GM19438 (cell line): ENCODE measurements at regions not wholly inside any gene's neighbourhood (a gene's known extent, or its start where the extent isn't known, plus 50 kb on each side); places are given as distances from the start of the nearest gene placed in this dataset.
"Not testable (repeated sequence)": the region's sequence is repeated elsewhere in the genome, so short reads cannot be mapped to it uniquely, and the experiment has no call there.

Source experiments
- ATAC-seq: cut with Tn5 transposase; IDR thresholded peaks from one replicate; pipeline ENCODE4 v1.9.1; 2021; ENCODE audit warnings: low read depth; ENCODE audit not compliant: unreplicated experiment

- no peak for ATAC-seq
These were observed 135.2 kb upstream of the RFLNA start for GRCh38 chr12:124159655-124160054.

- ATAC-seq, result no peak
These were observed 134.7 kb upstream of the RFLNA start for GRCh38 chr12:124160097-124160756.

GRCh38 chr12:124161402-124161801 is 133.5 kb upstream of the RFLNA start:
- ATAC-seq, result not testable (repeated sequence)

- no peak for ATAC-seq
These were observed 132.5 kb upstream of the RFLNA start for GRCh38 chr12:124162151-124163110.

- ATAC-seq, result no peak
These were observed 129.2 kb upstream of the RFLNA start for GRCh38 chr12:124165695-124166094.

GRCh38 chr12:124167141-124167540 is 127.8 kb upstream of the RFLNA start:
- no peak for ATAC-seq

- no peak for ATAC-seq
These were observed 126.7 kb upstream of the RFLNA start for GRCh38 chr12:124168016-124168786.

- ATAC-seq, result no peak
These were observed 125.2 kb upstream of the RFLNA start for GRCh38 chr12:124169577-124170284.

GRCh38 chr12:124170760-124171159 is 124.1 kb upstream of the RFLNA start:
- no peak for ATAC-seq

GRCh38 chr12:124171231-124171979 is 123.5 kb upstream of the RFLNA start:
- ATAC-seq, result no peak

GRCh38 chr12:124172636-124173035 is 122.3 kb upstream of the RFLNA start:
- no peak for ATAC-seq

GRCh38 chr12:124173692-124174091 is 121.2 kb upstream of the RFLNA start:
- ATAC-seq, result no peak

- no peak for ATAC-seq
These were observed 120.2 kb upstream of the RFLNA start for GRCh38 chr12:124174451-124175348.

GRCh38 chr12:124175704-124176103 is 119.2 kb upstream of the RFLNA start:
- no peak for ATAC-seq

- no peak for ATAC-seq
These were observed 117.5 kb upstream of the RFLNA start for GRCh38 chr12:124177276-124177950.

- no peak for ATAC-seq
These were observed 117.0 kb upstream of the RFLNA start for GRCh38 chr12:124177951-124178316.

GRCh38 chr12:124179936-124180607 is 114.8 kb upstream of the RFLNA start:
- no peak for ATAC-seq

GRCh38 chr12:124183172-124183571 is 111.7 kb upstream of the RFLNA start:
- ATAC-seq, result no peak
